GM23338 (cell line): ENCODE measurements at regions not wholly inside any gene's neighbourhood (a gene's known extent, or its start where the extent isn't known, plus 50 kb on each side); places are given as distances from the start of the nearest gene placed in this dataset.

Source experiments
- EZH2 ChIP-seq: fragments of 200-600 bp; sonication (generic); IDR thresholded peaks from one replicate; pipeline ENCODE4 v1.8.0; 2017; ENCODE audit warnings: antibody characterized with exemption, mild to moderate bottlenecking, low read depth; ENCODE audit not compliant: unreplicated experiment
- TF ChIP-seq, protein P1 (sequence below), 2 experiments: fragments of 200-600 bp in 1 of 2; sonication (generic) in 1 of 2; conservative IDR thresholded peaks; 2 replicates each; pipeline versions ENCODE4 v1.5.1 to v1.6.1; 2016 to 2017; ENCODE audit warnings: antibody characterized with exemption in 2 of 2, low read depth in 2 of 2, mild to moderate bottlenecking in 2 of 2, moderate library complexity in 1 of 2

GRCh38 chr2:175836361-175836760 lies 165.7 kb downstream of the LNPK start:
- TF ChIP-seq, protein P1, sequence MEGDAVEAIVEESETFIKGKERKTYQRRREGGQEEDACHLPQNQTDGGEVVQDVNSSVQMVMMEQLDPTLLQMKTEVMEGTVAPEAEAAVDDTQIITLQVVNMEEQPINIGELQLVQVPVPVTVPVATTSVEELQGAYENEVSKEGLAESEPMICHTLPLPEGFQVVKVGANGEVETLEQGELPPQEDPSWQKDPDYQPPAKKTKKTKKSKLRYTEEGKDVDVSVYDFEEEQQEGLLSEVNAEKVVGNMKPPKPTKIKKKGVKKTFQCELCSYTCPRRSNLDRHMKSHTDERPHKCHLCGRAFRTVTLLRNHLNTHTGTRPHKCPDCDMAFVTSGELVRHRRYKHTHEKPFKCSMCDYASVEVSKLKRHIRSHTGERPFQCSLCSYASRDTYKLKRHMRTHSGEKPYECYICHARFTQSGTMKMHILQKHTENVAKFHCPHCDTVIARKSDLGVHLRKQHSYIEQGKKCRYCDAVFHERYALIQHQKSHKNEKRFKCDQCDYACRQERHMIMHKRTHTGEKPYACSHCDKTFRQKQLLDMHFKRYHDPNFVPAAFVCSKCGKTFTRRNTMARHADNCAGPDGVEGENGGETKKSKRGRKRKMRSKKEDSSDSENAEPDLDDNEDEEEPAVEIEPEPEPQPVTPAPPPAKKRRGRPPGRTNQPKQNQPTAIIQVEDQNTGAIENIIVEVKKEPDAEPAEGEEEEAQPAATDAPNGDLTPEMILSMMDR (conservative IDR thresholded peaks at IDR 0.05; ENCODE audit: low read depth in 2 of 2) = no peak
- no peak for TF ChIP-seq EZH2
